ENCODE measurements at regions not wholly inside any gene's neighbourhood (a gene's known extent, or its start where the extent isn't known, plus 50 kb on each side); places are given as distances from the start of the nearest gene placed in this dataset.

GRCh38 chrX:22325096-22325495 lies 52.4 kb downstream of the CBLL2 start:
- intact Hi-C loops (cut with DNase I; ENCODE audit: low total_unique reads): no loop called here
- no peak overlapping the region for H3K4me3 ChIP-seq
- H3K27me3 ChIP-seq: no peaks in the 10 kb centered on the region
- TF ChIP-seq CTCF (IDR thresholded peaks at IDR 0.05) (no peak), POLR2A (IDR thresholded peaks at IDR 0.05) (no peak)
- H3K36me3 ChIP-seq: no peaks in the 10 kb centered on the region
- H3K4me1 ChIP-seq: no peaks in the 10 kb centered on the region
- no peak for DNase-seq
- no peak overlapping the region for H3K27ac ChIP-seq
- no peaks in the 10 kb centered on the region for H3K9me3 ChIP-seq

- no peak for TF ChIP-seq CTCF (IDR thresholded peaks at IDR 0.05)
- no peak for TF ChIP-seq POLR2A (IDR thresholded peaks at IDR 0.05)
- H3K27me3 ChIP-seq: no peaks in the 10 kb centered on the region
- no peak overlapping the region for H3K4me3 ChIP-seq
- no peaks in the 10 kb centered on the region for H3K9me3 ChIP-seq
- H3K27ac ChIP-seq: no peak overlapping the region
- intact Hi-C loops (cut with DNase I; ENCODE audit: low total_unique reads): no loop called here
- no peaks in the 10 kb centered on the region for H3K4me1 ChIP-seq
- no peak for DNase-seq
- H3K36me3 ChIP-seq: no peaks in the 10 kb centered on the region
Measured at GRCh38 chrX:22329783-22330182, 57.1 kb downstream of the CBLL2 start.

GRCh38 chrX:22338740-22339139 lies 66.0 kb downstream of the CBLL2 start:
- no peaks in the 10 kb centered on the region for H3K4me1 ChIP-seq
- intact Hi-C loops (cut with DNase I; ENCODE audit: low total_unique reads): no loop called here

GRCh38 chrX:22339459-22339858 lies 66.7 kb downstream of the CBLL2 start:
- Histone ChIP-seq H3K27me3 (peaks cover 0 to 3% of the 10 kb centered on the region in 2 donors), H3K4me3 (no peak overlapping the region), H3K27ac (no peak overlapping the region), H3K36me3 (no peaks in the 10 kb centered on the region), H3K9me3 (no peaks in the 10 kb centered on the region), H3K4me1 (no peaks in the 10 kb centered on the region)
- intact Hi-C loops (cut with DNase I; ENCODE audit: low total_unique reads): no loop called here
- TF ChIP-seq POLR2A (IDR thresholded peaks at IDR 0.05) (no peak), CTCF (IDR thresholded peaks at IDR 0.05) (no peak)
- no peak for DNase-seq

More at GRCh38 chrX:22338740-22339139, 66.0 kb downstream of the CBLL2 start:
- DNase-seq: no peak
- H3K4me3 ChIP-seq: no peak overlapping the region
- no peaks in the 10 kb centered on the region for H3K36me3 ChIP-seq
- TF ChIP-seq CTCF (IDR thresholded peaks at IDR 0.05) (no peak), POLR2A (IDR thresholded peaks at IDR 0.05) (no peak)
- no peaks in the 10 kb centered on the region for H3K9me3 ChIP-seq
- H3K27ac ChIP-seq: no peak overlapping the region
- H3K27me3 ChIP-seq: peaks cover 0 to 3% of the 10 kb centered on the region in 2 donors

GRCh38 chrX:22340022-22340616 lies 67.4 kb downstream of the CBLL2 start:
- Histone ChIP-seq H3K27me3 (peaks cover 0 to 3% of the 10 kb centered on the region in 2 donors), H3K4me1 (no peaks in the 10 kb centered on the region), H3K36me3 (no peaks in the 10 kb centered on the region), H3K9me3 (no peaks in the 10 kb centered on the region), H3K4me3 (no peak overlapping the region), H3K27ac (no peak overlapping the region)
- TF ChIP-seq CTCF (IDR thresholded peaks at IDR 0.05) (no peak), POLR2A (IDR thresholded peaks at IDR 0.05) (no peak)
- no peak for DNase-seq
- intact Hi-C loops (cut with DNase I; ENCODE audit: low total_unique reads): no loop called here

Data from uterus (tissue), 3 donors.